ENCODE measurements at regions not wholly inside any gene's neighbourhood (a gene's known extent, or its start where the extent isn't known, plus 50 kb on each side); places are given as distances from the start of the nearest gene placed in this dataset.

- DNase-seq: no peak
Measured at GRCh38 chr1:212225871-212226302, 59.3 kb upstream of the PPP2R5A start.

- no peak for DNase-seq
Measured at GRCh38 chr1:212226467-212226866, 58.7 kb upstream of the PPP2R5A start.

- no peak for DNase-seq
Measured at GRCh38 chr1:212228076-212228475, 57.1 kb upstream of the PPP2R5A start.

GRCh38 chr1:212228591-212229119, 56.6 kb upstream of the PPP2R5A start:
- no peak for DNase-seq

GRCh38 chr1:212229654-212230053, 55.6 kb upstream of the PPP2R5A start:
- DNase-seq: no peak

GRCh38 chr1:212230329-212230728, 54.9 kb upstream of the PPP2R5A start:
- DNase-seq: no peak

GRCh38 chr1:212231372-212231771, 53.8 kb upstream of the PPP2R5A start:
- DNase-seq: no peak

GRCh38 chr1:212232090-212232489, 53.1 kb upstream of the PPP2R5A start:
- DNase-seq: no peak

GRCh38 chr1:212233321-212233720, 51.9 kb upstream of the PPP2R5A start:
- DNase-seq: no peak

GRCh38 chr1:212234431-212235395, 50.5 kb upstream of the PPP2R5A start:
- no peak for DNase-seq

Data from effector CD4-positive, alpha-beta T cell (primary cell).